Spleen (tissue), 11 donors: ENCODE measurements at regions not wholly inside any gene's neighbourhood (a gene's known extent, or its start where the extent isn't known, plus 50 kb on each side); places are given as distances from the start of the nearest gene placed in this dataset.

ENCODE experiments used
- DNase-seq: peaks from one replicate; pipeline ENCODE4 v3.0.0-alpha.2; 2020
- H3K27ac ChIP-seq, 8 donors: fragments of 200-600 bp; sonication (generic) in 7 of 8; 1 replicate in 4 of 8; 2 replicates in 4 of 8; pipeline versions ENCODE4 v1.5.0 to v1.8.0; 2016 to 2021; ENCODE audit warnings: inconsistent platforms in 4 of 8, mild to moderate bottlenecking in 4 of 8, moderate library complexity in 1 of 8
- H3K27me3 ChIP-seq, 7 donors: fragments of 200-600 bp; sonication (generic) in 6 of 7; replicated peaks in 1 of 7; 1 replicate in 4 of 7; 2 replicates in 3 of 7; pipeline versions ENCODE4 v1.5.0 to v1.8.0; 2016 to 2021; ENCODE audit warnings: inconsistent platforms in 3 of 7, mild to moderate bottlenecking in 1 of 7
- H3K36me3 ChIP-seq, 6 donors: fragments of 200-600 bp; sonication (generic) in 5 of 6; 1 replicate in 4 of 6; 2 replicates in 2 of 6; pipeline versions ENCODE4 v1.5.0 to v1.8.0; 2016 to 2021; ENCODE audit warnings: inconsistent platforms in 2 of 6
- H3K4me1 ChIP-seq, 6 donors: fragments of 200-600 bp; sonication (generic) in 5 of 6; 1 replicate in 3 of 6; 2 replicates in 3 of 6; pipeline versions ENCODE4 v1.5.0 to v1.8.0; 2016 to 2021; ENCODE audit warnings: inconsistent platforms in 3 of 6
- H3K4me3 ChIP-seq, 8 donors: fragments of 200-600 bp; sonication (generic) in 7 of 8; 1 replicate in 4 of 8; 2 replicates in 4 of 8; pipeline versions ENCODE4 v1.5.0 to v1.8.0; 2016 to 2021; ENCODE audit warnings: inconsistent platforms in 4 of 8, mild to moderate bottlenecking in 4 of 8, moderate library complexity in 2 of 8
- H3K9me3 ChIP-seq, 8 donors: fragments of 200-600 bp; sonication (generic) in 7 of 8; 1 replicate in 4 of 8; 2 replicates in 4 of 8; pipeline versions ENCODE4 v1.5.0 to v1.8.0; 2016 to 2021; ENCODE audit warnings: inconsistent platforms in 4 of 8
- POLR2A ChIP-seq, 3 donors: fragments of 450-650 bp; IDR thresholded peaks; one replicate each; pipeline ENCODE4 v1.5.1; 2017; ENCODE audit warnings: antibody characterized with exemption in 3 of 3, mild to moderate bottlenecking in 1 of 3
- POLR2AphosphoS5 ChIP-seq, 3 donors: sonication (generic); formaldehyde crosslinking; IDR thresholded peaks; one replicate each; pipeline ENCODE4 v1.5.1; 2017; ENCODE audit warnings: antibody characterized with exemption in 3 of 3
- WGBS, 5 donors: extraction: QIAGEN DNeasy Blood & Tissue Kit in 3 of 5; methylation state at CpG; one replicate each; pipeline versions ENCODE4 v1.1.5 to v1.1.7; 2013 to 2018; 5-methylcytosine and 5-hydroxymethylcytosine counted together
- intact Hi-C: fragments of 100-400 bp; cut with DNase I; formaldehyde crosslinking; loops from one replicate; pipeline ENCODE4 v1.15.0; 2023; ENCODE audit warnings: low total_unique reads
- TF ChIP-seq, protein P1 (sequence below), 11 experiments: fragments of 200-600 bp in 7 of 11; fragments of 450-650 bp in 4 of 11; sonication (generic) in 4 of 11; IDR thresholded peaks in 8 of 11; conservative IDR thresholded peaks in 3 of 11; 1 replicate in 7 of 11; 2 replicates in 4 of 11; pipeline versions ENCODE4 v1.4.0 to v1.8.0; 2016 to 2021; ENCODE audit warnings: antibody characterized with exemption in 11 of 11, inconsistent platforms in 4 of 11, mild to moderate bottlenecking in 1 of 11
- donor health status: healthy with polysubstance abuse.
- donor health status: DM: no; HTN: no; CAD: no; lungs with moderate emphysema.
- donor health status: DM: no; HTN: no; CAD: no.
- donor health status: Bipolar disorder and iron deficiency.
- donor health status: healthy.
- donor health status: DM: no; HTN: no; CAD: no.
- donor health status: DM: yes; HTN: yes; CAD: no.

DNA sequence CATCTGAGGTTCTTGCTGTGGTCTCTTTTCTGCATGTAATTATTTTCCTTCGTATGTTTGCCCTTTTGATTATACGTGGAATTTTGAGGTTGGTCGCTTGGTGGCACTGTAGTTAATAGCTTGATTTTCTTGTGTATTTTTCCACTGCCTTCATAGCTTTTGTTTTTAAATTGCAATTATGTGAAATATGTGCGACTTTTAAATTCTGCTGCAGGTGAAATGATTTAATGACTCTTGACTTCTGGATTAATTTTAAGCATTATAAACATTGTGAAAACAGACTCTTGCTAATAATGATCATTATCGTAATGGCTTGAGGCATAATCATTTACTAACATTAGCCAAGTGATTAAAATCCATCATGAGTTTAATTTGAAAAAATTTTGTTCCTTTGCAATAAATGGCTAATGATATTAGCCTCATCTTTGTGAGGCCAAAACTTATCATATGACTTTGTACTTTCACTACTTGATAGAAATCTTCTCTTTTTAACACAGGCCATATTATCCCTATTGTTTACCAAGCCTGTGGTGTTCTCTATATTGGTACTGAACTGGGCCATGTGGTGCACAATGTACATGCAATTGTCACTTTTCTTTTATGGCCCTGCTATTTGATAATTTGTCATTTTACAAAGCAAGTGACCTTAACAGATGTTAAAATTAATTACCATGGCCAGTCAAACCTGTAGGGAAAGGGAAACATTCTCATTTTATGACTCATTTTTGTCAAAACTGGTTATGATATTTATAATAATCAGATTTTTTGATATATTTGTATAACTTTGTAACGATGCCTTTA lies 62.8 kb upstream of the NEUROD1 start:
- intact Hi-C loops, result loop anchor here (5.0 kb wide), 2 partner anchors 159 to 334 kb away; no protein-coding TSS in a partner anchor
- no peak for DNase-seq

DNA sequence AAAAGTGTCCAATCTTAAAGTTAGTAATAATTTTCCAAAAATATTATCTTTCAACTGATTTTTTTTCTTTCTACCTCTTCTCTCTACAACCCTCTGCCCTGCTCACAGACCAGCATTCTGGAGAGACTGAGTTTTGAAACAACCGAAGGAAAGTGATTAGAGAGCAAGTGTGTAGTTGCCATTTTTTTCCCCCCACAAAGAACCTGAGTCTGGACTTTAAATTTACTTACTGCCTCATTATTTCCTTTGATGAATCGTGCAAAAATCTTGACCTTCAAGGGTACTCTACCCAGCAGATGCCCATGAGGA lies 63.4 kb upstream of the NEUROD1 start:
- H3K27ac ChIP-seq, result no peak overlapping the region
- no peaks in the 10 kb centered on the region for H3K27me3 ChIP-seq
- no peaks in the 10 kb centered on the region for H3K36me3 ChIP-seq
- intact Hi-C loops, result loop anchor here (5.0 kb wide), 2 partner anchors 159 to 334 kb away; no protein-coding TSS in a partner anchor
- H3K9me3 ChIP-seq, result no peaks in the 10 kb centered on the region
- peaks cover 0 to 10% (median 0%) of the 10 kb centered on the region in 6 donors for H3K4me1 ChIP-seq
- H3K4me3 ChIP-seq, result no peak overlapping the region
- DNase-seq, result no peak
- WGBS, 5 donors, result 80 to 91% (median 89%) methylated on average over 2 of the region's 2 CpGs
- TF ChIP-seq, protein P1, sequence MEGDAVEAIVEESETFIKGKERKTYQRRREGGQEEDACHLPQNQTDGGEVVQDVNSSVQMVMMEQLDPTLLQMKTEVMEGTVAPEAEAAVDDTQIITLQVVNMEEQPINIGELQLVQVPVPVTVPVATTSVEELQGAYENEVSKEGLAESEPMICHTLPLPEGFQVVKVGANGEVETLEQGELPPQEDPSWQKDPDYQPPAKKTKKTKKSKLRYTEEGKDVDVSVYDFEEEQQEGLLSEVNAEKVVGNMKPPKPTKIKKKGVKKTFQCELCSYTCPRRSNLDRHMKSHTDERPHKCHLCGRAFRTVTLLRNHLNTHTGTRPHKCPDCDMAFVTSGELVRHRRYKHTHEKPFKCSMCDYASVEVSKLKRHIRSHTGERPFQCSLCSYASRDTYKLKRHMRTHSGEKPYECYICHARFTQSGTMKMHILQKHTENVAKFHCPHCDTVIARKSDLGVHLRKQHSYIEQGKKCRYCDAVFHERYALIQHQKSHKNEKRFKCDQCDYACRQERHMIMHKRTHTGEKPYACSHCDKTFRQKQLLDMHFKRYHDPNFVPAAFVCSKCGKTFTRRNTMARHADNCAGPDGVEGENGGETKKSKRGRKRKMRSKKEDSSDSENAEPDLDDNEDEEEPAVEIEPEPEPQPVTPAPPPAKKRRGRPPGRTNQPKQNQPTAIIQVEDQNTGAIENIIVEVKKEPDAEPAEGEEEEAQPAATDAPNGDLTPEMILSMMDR (IDR thresholded peaks at IDR 0.05 in 8 of 11, conservative IDR thresholded peaks at IDR 0.05 in 3 of 11), result no peak
- no peak for TF ChIP-seq POLR2AphosphoS5 (IDR thresholded peaks at IDR 0.05)
- TF ChIP-seq POLR2A (IDR thresholded peaks at IDR 0.05), result no peak

More for the DNA sequence above, 62.8 kb upstream of the NEUROD1 start:
- H3K9me3 ChIP-seq, result no peaks in the 10 kb centered on the region
- WGBS, 5 donors, result 27 to 31% (median 30%) methylated on average over 6 of the region's 6 CpGs
- no peaks in the 10 kb centered on the region for H3K36me3 ChIP-seq
- TF ChIP-seq, protein P1 (IDR thresholded peaks at IDR 0.05 in 8 of 11, conservative IDR thresholded peaks at IDR 0.05 in 3 of 11), result peak in 10 of 11 experiments; percentile 44 to 78 (median 60)
- TF ChIP-seq POLR2A (IDR thresholded peaks at IDR 0.05) (no peak), POLR2AphosphoS5 (IDR thresholded peaks at IDR 0.05) (no peak)
- no peak overlapping the region for H3K4me3 ChIP-seq
- H3K4me1 ChIP-seq, result peaks cover 0 to 10% (median 0%) of the 10 kb centered on the region in 6 donors
- H3K27me3 ChIP-seq, result no peaks in the 10 kb centered on the region
- H3K27ac ChIP-seq, result no peak overlapping the region

DNA sequence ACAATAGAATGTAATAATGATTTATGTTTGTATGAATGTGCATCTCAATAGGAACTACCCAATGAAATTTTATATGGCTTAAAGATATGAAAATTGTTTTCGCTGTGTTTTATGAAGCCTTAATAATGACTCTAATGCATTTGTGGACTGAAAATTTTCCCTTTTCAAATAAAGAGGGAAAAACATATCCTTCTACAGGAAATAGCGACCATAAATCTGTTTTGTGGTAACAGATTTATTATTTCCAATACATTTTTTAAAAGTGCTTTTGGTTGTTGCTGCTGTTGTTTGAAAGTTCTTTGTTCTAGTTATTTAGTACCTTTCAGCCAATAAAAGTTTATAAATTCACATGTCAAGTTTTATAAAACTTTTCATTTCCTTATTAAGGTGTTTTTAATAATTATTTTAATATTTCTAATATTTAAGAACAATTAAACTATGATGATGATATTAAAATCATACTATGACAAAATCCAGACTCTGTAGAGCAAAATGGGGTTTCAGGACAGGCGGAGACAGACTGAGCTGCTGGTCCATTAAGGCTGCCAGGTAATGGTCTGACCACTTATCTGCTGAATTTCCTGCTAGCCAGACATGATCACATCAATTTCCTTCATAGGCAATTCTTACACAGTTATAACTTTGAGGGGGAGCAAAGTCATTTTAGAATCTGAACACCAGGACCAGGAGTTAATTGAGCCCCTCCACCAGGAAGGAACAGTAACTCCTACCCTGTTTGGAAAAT lies 65.7 kb upstream of the NEUROD1 start:
- Histone ChIP-seq H3K9me3 (no peaks in the 10 kb centered on the region), H3K36me3 (no peaks in the 10 kb centered on the region), H3K4me3 (no peak overlapping the region), H3K4me1 (peaks cover 0 to 10% (median 0%) of the 10 kb centered on the region in 6 donors), H3K27me3 (peaks cover 0 to 15% (median 0%) of the 10 kb centered on the region in 7 donors), H3K27ac (no peak overlapping the region)
- WGBS, 5 donors, result 84 to 98% (median 88%) methylated on average over 3 of the region's 3 CpGs
- TF ChIP-seq POLR2A (IDR thresholded peaks at IDR 0.05), result no peak
- no peak for TF ChIP-seq POLR2AphosphoS5 (IDR thresholded peaks at IDR 0.05)
- TF ChIP-seq, protein P1 (IDR thresholded peaks at IDR 0.05 in 8 of 11, conservative IDR thresholded peaks at IDR 0.05 in 3 of 11), result no peak
- DNase-seq, result no peak
- intact Hi-C loops, result no loop called here

DNA sequence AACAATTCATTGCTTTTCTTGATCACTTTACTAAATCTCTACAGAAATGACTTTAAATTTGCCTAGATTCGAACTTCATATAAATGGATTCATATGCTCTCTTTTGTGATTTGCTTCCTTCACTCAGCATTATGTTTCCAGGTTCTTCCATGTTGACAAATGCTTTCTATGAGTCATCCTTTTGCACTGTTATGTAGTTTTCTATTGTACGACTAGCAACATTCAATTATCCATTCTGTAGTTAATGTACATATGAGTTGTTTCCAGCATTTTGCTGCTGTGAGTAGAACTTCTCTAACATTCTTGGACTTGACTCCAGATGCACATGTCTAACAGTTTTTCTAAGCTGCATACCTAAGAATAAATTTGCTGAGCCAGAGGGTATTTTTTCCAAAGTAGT lies 66.5 kb upstream of the NEUROD1 start:
- 81 to 95% (median 87%) methylated on average over 2 of the region's 2 CpGs for WGBS, 5 donors
- TF ChIP-seq POLR2AphosphoS5 (IDR thresholded peaks at IDR 0.05) (no peak), POLR2A (IDR thresholded peaks at IDR 0.05) (no peak)
- TF ChIP-seq, protein P1 (IDR thresholded peaks at IDR 0.05 in 8 of 11, conservative IDR thresholded peaks at IDR 0.05 in 3 of 11), result no peak
- H3K27ac ChIP-seq, result no peak overlapping the region
- H3K9me3 ChIP-seq, result no peaks in the 10 kb centered on the region
- peaks cover 0 to 10% (median 0%) of the 10 kb centered on the region in 6 donors for H3K4me1 ChIP-seq
- H3K27me3 ChIP-seq, result peaks cover 0 to 15% (median 0%) of the 10 kb centered on the region in 7 donors
- H3K4me3 ChIP-seq, result no peak overlapping the region
- H3K36me3 ChIP-seq, result no peaks in the 10 kb centered on the region
- no peak for DNase-seq
- intact Hi-C loops, result no loop called here
